Cerebellar cortex (tissue), 1 donor: ENCODE measurements at regions not wholly inside any gene's neighbourhood (a gene's known extent, or its start where the extent isn't known, plus 50 kb on each side); places are given as distances from the start of the nearest gene placed in this dataset.
"Not testable (repeated sequence)": the region's sequence is repeated elsewhere in the genome, so short reads cannot be mapped to it uniquely, and the experiment has no call there.

ENCODE experiments used
- DNase-seq: peaks from one replicate; pipeline ENCODE4 v3.0.0-alpha.2; 2015; ENCODE audit warnings: low spot score

GRCh38 chr5:1667648-1668140 lies 131.9 kb downstream of the MRPL36 start:
- DNase-seq: no peak

- DNase-seq: peak; percentile 5
These were observed 132.6 kb downstream of the MRPL36 start for GRCh38 chr5:1666812-1667588.

- no peak for DNase-seq
These were observed 133.4 kb downstream of the MRPL36 start for GRCh38 chr5:1666221-1666620.

GRCh38 chr5:1665803-1666202 lies 133.8 kb downstream of the MRPL36 start:
- DNase-seq: no peak

- no peak for DNase-seq
These were observed 134.4 kb downstream of the MRPL36 start for GRCh38 chr5:1665231-1665630.

GRCh38 chr5:1663186-1663585 lies 136.5 kb downstream of the MRPL36 start:
- no peak for DNase-seq

GRCh38 chr5:1662559-1663085 lies 137.0 kb downstream of the MRPL36 start:
- no peak for DNase-seq

GRCh38 chr5:1661831-1662558 lies 137.6 kb downstream of the MRPL36 start:
- no peak for DNase-seq

- no peak for DNase-seq
These were observed 137.6 kb upstream of the LPCAT1 start for GRCh38 chr5:1661311-1661710.

- DNase-seq: no peak
These were observed 136.8 kb upstream of the LPCAT1 start for GRCh38 chr5:1660511-1660910.

- no peak for DNase-seq
These were observed 136.2 kb upstream of the LPCAT1 start for GRCh38 chr5:1660001-1660400.

GRCh38 chr5:1659100-1659981 lies 135.6 kb upstream of the LPCAT1 start:
- DNase-seq: no peak

GRCh38 chr5:1658665-1659064 lies 134.9 kb upstream of the LPCAT1 start:
- DNase-seq: no peak

- DNase-seq: no peak
These were observed 133.5 kb upstream of the LPCAT1 start for GRCh38 chr5:1657161-1657741.

- no peak for DNase-seq
These were observed 132.7 kb upstream of the LPCAT1 start for GRCh38 chr5:1656271-1656975.

- DNase-seq: no peak
These were observed 131.9 kb upstream of the LPCAT1 start for GRCh38 chr5:1655496-1656270.

- no peak for DNase-seq
These were observed 131.2 kb upstream of the LPCAT1 start for GRCh38 chr5:1654786-1655495.

GRCh38 chr5:1653698-1654651 lies 130.2 kb upstream of the LPCAT1 start:
- not testable (repeated sequence) for DNase-seq
